ENCODE measurements at regions not wholly inside any gene's neighbourhood (a gene's known extent, or its start where the extent isn't known, plus 50 kb on each side); places are given as distances from the start of the nearest gene placed in this dataset.

DNA sequence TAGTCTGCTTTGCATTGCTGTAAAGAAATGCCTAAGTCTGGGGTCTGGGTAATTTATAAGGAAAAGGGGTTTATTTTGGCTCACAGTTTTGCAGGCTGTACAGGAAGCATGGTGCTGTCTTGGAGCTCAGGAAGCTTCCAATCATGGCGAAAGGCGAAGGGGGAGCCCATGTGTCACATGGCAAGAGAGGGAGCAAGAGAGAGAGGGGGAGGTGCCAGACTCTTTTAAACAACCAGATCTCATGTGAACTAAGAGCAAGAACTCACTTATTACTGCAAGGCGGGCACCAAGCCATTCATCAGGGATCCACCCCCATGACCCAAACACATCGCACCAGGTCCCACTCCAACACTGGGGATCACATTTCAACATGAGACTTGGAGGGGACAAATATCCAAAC lies 148.2 kb upstream of the HS3ST2 start:
- H3K79me2 ChIP-seq (ENCODE audit: control insufficient read depth, insufficient read depth, low read length) = no peaks in the 10 kb centered on the region
- H3K4me2 ChIP-seq (replicated peaks; ENCODE audit: low read depth, low read length, poor library complexity, severe bottlenecking) = no peak overlapping the region
- H3K27me3 ChIP-seq (replicated peaks in 1 of 4; ENCODE audit: control extremely low read depth in 1 of 4, control insufficient read depth in 3 of 4, insufficient read depth in 4 of 4, low read length in 3 of 4) = peaks cover 0 to 17% (median 7%) of the 10 kb centered on the region in 4 experiments
- WGBS (ENCODE audit: insufficient coverage) = 82% methylated on average over 3 of the region's 4 CpGs
- no peak overlapping the region for H2AFZ ChIP-seq (ENCODE audit: insufficient read depth, low read depth, low read length, poor library complexity, severe bottlenecking)
- H4K20me1 ChIP-seq (ENCODE audit: control insufficient read depth, insufficient read depth, low read length, poor library complexity, severe bottlenecking) = no peaks in the 10 kb centered on the region
- intact Hi-C loops (cut with micrococcal nuclease) = no loop called here
- H3K27me3 Mint-ChIP-seq = peaks cover 5% of the 10 kb centered on the region
- no peak overlapping the region for H3K27ac Mint-ChIP-seq
- no peak overlapping the region for H3K9ac ChIP-seq (ENCODE audit: low read length)
- TF ChIP-seq, protein P1, sequence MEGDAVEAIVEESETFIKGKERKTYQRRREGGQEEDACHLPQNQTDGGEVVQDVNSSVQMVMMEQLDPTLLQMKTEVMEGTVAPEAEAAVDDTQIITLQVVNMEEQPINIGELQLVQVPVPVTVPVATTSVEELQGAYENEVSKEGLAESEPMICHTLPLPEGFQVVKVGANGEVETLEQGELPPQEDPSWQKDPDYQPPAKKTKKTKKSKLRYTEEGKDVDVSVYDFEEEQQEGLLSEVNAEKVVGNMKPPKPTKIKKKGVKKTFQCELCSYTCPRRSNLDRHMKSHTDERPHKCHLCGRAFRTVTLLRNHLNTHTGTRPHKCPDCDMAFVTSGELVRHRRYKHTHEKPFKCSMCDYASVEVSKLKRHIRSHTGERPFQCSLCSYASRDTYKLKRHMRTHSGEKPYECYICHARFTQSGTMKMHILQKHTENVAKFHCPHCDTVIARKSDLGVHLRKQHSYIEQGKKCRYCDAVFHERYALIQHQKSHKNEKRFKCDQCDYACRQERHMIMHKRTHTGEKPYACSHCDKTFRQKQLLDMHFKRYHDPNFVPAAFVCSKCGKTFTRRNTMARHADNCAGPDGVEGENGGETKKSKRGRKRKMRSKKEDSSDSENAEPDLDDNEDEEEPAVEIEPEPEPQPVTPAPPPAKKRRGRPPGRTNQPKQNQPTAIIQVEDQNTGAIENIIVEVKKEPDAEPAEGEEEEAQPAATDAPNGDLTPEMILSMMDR (IDR thresholded peaks at IDR 0.05) = no peak
- no peak for TF ChIP-seq EZH2 (IDR thresholded peaks at IDR 0.05; ENCODE audit: borderline replicate concordance, insufficient read depth, low read depth, low read length, poor library complexity, severe bottlenecking)
- CTCF ChIA-PET = no interaction called here
- H3K4me3 Mint-ChIP-seq = no peak overlapping the region
- POLR2A ChIA-PET = no interaction called here
- H3K4me3 ChIP-seq (ENCODE audit: control extremely low read depth in 1 of 5, extremely low read depth in 1 of 5, insufficient read depth in 1 of 5, low read depth in 2 of 5, low read length in 4 of 5) = no peak overlapping the region
- ATAC-seq (ENCODE audit: low read depth) (no peak), DNase-seq (no peak)
- no peaks in the 10 kb centered on the region for H3K36me3 ChIP-seq (replicated peaks in 1 of 2; ENCODE audit: control extremely low read depth in 1 of 2, control insufficient read depth in 1 of 2, extremely low read depth in 1 of 2, insufficient read depth in 2 of 2, low read length in 1 of 2)
- peaks cover 4 to 5% of the 10 kb centered on the region in 2 donors for H3K4me1 ChIP-seq (ENCODE audit: control insufficient read depth in 2 of 2, insufficient read depth in 2 of 2, low read length in 2 of 2)
- H3K4me1 Mint-ChIP-seq = no peaks in the 10 kb centered on the region
- H3K9me3 Mint-ChIP-seq (ENCODE audit: insufficient read depth) = no peaks in the 10 kb centered on the region
- H3K9me3 ChIP-seq (ENCODE audit: control extremely low read depth in 1 of 3, control insufficient read depth in 2 of 3, insufficient read depth in 1 of 3, low read length in 2 of 3) = peaks cover 0 to 26% (median 2%) of the 10 kb centered on the region in 3 donors
- no peak overlapping the region for H3K27ac ChIP-seq (ENCODE audit: low read length in 2 of 2)

DNA sequence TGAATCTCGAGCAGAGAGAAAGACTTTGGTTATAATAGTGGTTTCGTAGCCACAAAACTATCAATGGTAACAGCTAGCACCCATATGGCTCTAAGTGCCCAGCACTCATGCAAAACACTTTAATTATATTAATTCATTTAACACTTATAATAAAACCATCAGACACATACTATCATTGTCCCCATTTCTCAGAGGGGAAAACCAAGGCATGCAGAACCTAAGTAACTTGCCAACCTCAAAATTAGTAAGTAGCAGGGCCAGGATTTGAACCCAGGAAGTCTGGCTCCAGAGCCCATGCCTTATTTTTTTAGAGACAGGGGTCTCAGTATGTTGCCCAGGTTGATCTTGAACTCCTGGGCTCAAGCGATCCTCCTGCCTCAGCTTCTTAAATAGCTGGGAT lies 145.6 kb upstream of the HS3ST2 start:
- H3K9ac ChIP-seq (ENCODE audit: low read length) = no peak overlapping the region
- H3K4me3 ChIP-seq (ENCODE audit: control extremely low read depth in 1 of 5, extremely low read depth in 1 of 5, insufficient read depth in 1 of 5, low read depth in 2 of 5, low read length in 4 of 5) = no peak overlapping the region
- 93% methylated on average over 2 of the region's 3 CpGs for WGBS (ENCODE audit: insufficient coverage)
- no peaks in the 10 kb centered on the region for H3K79me2 ChIP-seq (ENCODE audit: control insufficient read depth, insufficient read depth, low read length)
- ATAC-seq (ENCODE audit: low read depth) (no peak), DNase-seq (no peak)
- H3K27me3 Mint-ChIP-seq = peaks cover 5% of the 10 kb centered on the region
- no peaks in the 10 kb centered on the region for H3K9me3 Mint-ChIP-seq (ENCODE audit: insufficient read depth)
- no peak overlapping the region for H3K27ac ChIP-seq (ENCODE audit: low read length in 2 of 2)
- H3K27me3 ChIP-seq (replicated peaks in 1 of 4; ENCODE audit: control extremely low read depth in 1 of 4, control insufficient read depth in 3 of 4, insufficient read depth in 4 of 4, low read length in 3 of 4) = peaks cover 0 to 17% (median 6%) of the 10 kb centered on the region in 4 experiments
- no peak overlapping the region for H3K4me3 Mint-ChIP-seq
- H3K27ac Mint-ChIP-seq = no peak overlapping the region
- intact Hi-C loops (cut with micrococcal nuclease) = no loop called here
- peaks cover 4 to 5% of the 10 kb centered on the region in 2 donors for H3K4me1 ChIP-seq (ENCODE audit: control insufficient read depth in 2 of 2, insufficient read depth in 2 of 2, low read length in 2 of 2)
- POLR2A ChIA-PET = interaction anchor here (0.7 kb wide), 1 partner anchor 15 kb away, joined by 5 read pairs; no protein-coding TSS in a partner anchor
- H3K4me1 Mint-ChIP-seq = no peaks in the 10 kb centered on the region
- no peak overlapping the region for H3K4me2 ChIP-seq (replicated peaks; ENCODE audit: low read depth, low read length, poor library complexity, severe bottlenecking)
- no peaks in the 10 kb centered on the region for H3K36me3 ChIP-seq (replicated peaks in 1 of 2; ENCODE audit: control extremely low read depth in 1 of 2, control insufficient read depth in 1 of 2, extremely low read depth in 1 of 2, insufficient read depth in 2 of 2, low read length in 1 of 2)
- no peaks in the 10 kb centered on the region for H4K20me1 ChIP-seq (ENCODE audit: control insufficient read depth, insufficient read depth, low read length, poor library complexity, severe bottlenecking)
- H3K9me3 ChIP-seq (ENCODE audit: control extremely low read depth in 1 of 3, control insufficient read depth in 2 of 3, insufficient read depth in 1 of 3, low read length in 2 of 3) = peaks cover 0 to 15% (median 0%) of the 10 kb centered on the region in 3 donors
- CTCF ChIA-PET = interaction anchor here (0.9 kb wide), 1 partner anchor 28 kb away, joined by 3 read pairs; no protein-coding TSS in a partner anchor
- no peak overlapping the region for H2AFZ ChIP-seq (ENCODE audit: insufficient read depth, low read depth, low read length, poor library complexity, severe bottlenecking)
- TF ChIP-seq, protein P1 (IDR thresholded peaks at IDR 0.05) = no peak
- no peak for TF ChIP-seq EZH2 (IDR thresholded peaks at IDR 0.05; ENCODE audit: borderline replicate concordance, insufficient read depth, low read depth, low read length, poor library complexity, severe bottlenecking)

Measured in B cell (primary cell).